A204.1 (cell line): ENCODE measurements at regions not wholly inside any gene's neighbourhood (a gene's known extent, or its start where the extent isn't known, plus 50 kb on each side); places are given as distances from the start of the nearest gene placed in this dataset.

Experiments used
- FAIRE-seq: peaks from 2 replicates; lab custom pipeline; 2012; peaks lifted over from hg19 to GRCh38; lab: Jason Lieb, UNC

- FAIRE-seq: no peak
These were observed 139.8 kb upstream of the SPEF2 start for GRCh38 chr5:35477911-35478310.

GRCh38 chr5:35477321-35477720 lies 140.3 kb upstream of the SPEF2 start:
- FAIRE-seq: no peak

- no peak for FAIRE-seq
These were observed 140.9 kb upstream of the SPEF2 start for GRCh38 chr5:35476797-35477196.

GRCh38 chr5:35476036-35476435 lies 141.6 kb upstream of the SPEF2 start:
- FAIRE-seq: no peak

- no peak for FAIRE-seq
These were observed 144.1 kb upstream of the SPEF2 start for GRCh38 chr5:35473589-35473988.

GRCh38 chr5:35470866-35471265 lies 146.8 kb upstream of the SPEF2 start:
- FAIRE-seq: no peak

GRCh38 chr5:35468811-35469210 lies 148.9 kb upstream of the SPEF2 start:
- FAIRE-seq: no peak

GRCh38 chr5:35466746-35467145 lies 150.9 kb upstream of the SPEF2 start:
- FAIRE-seq: no peak

GRCh38 chr5:35464757-35465156 lies 152.9 kb upstream of the SPEF2 start:
- no peak for FAIRE-seq

GRCh38 chr5:35461530-35461929 lies 156.1 kb upstream of the SPEF2 start:
- FAIRE-seq: no peak

GRCh38 chr5:35458824-35459207 lies 158.8 kb upstream of the SPEF2 start:
- no peak for FAIRE-seq

GRCh38 chr5:35457912-35458823 lies 159.5 kb upstream of the SPEF2 start:
- FAIRE-seq: no peak

- FAIRE-seq: no peak
These were observed 161.2 kb upstream of the SPEF2 start for GRCh38 chr5:35456506-35456905.

GRCh38 chr5:35454011-35454525 lies 163.6 kb upstream of the SPEF2 start:
- FAIRE-seq: no peak

GRCh38 chr5:35443803-35444595 lies 173.7 kb upstream of the SPEF2 start:
- FAIRE-seq: no peak

GRCh38 chr5:35442885-35443639 lies 174.6 kb upstream of the SPEF2 start:
- FAIRE-seq: no peak

GRCh38 chr5:35440409-35440808 lies 177.3 kb upstream of the SPEF2 start:
- peak; percentile 23 for FAIRE-seq

GRCh38 chr5:35438786-35439185 lies 178.9 kb upstream of the SPEF2 start:
- FAIRE-seq: no peak

- no peak for FAIRE-seq
These were observed 179.4 kb upstream of the SPEF2 start for GRCh38 chr5:35438288-35438687.

- FAIRE-seq: peak; percentile 19
These were observed 181.1 kb upstream of the SPEF2 start for GRCh38 chr5:35436400-35437057.

- no peak for FAIRE-seq
These were observed 187.1 kb upstream of the SPEF2 start for GRCh38 chr5:35430381-35431162.
